Prostate gland (tissue), 2 donors: ENCODE measurements at regions not wholly inside any gene's neighbourhood (a gene's known extent, or its start where the extent isn't known, plus 50 kb on each side); places are given as distances from the start of the nearest gene placed in this dataset.
"Not testable (repeated sequence)": the region's sequence is repeated elsewhere in the genome, so short reads cannot be mapped to it uniquely, and the experiment has no call there.

Experiments
- DNase-seq: peaks from one replicate; pipeline ENCODE4 v3.0.0-alpha.2; 2019; ENCODE audit warnings: low spot score
- H3K27ac ChIP-seq, 2 donors: fragments of 200-600 bp; sonication (generic); 2 replicates each; pipeline ENCODE4 v1.5.1; 2017 to 2019
- H3K27me3 ChIP-seq: fragments of 200-600 bp; sonication (generic); replicated peaks from 2 replicates; pipeline ENCODE4 v1.5.1; 2019; ENCODE audit not compliant: insufficient read depth
- H3K36me3 ChIP-seq, 2 donors: fragments of 200-600 bp; sonication (generic); 1 replicate in 1 of 2; 2 replicates in 1 of 2; pipeline versions ENCODE4 v1.5.1 to v1.8.1; 2017 to 2019
- H3K4me1 ChIP-seq: fragments of 200-600 bp; sonication (generic); replicated peaks from 2 replicates; pipeline ENCODE4 v1.5.1; 2019
- H3K4me3 ChIP-seq, 2 donors: fragments of 200-600 bp; sonication (generic); 2 replicates each; pipeline ENCODE4 v1.5.1; 2017 to 2019
- H3K9me3 ChIP-seq: fragments of 200-600 bp; sonication (generic); 2 replicates; pipeline ENCODE4 v1.5.1; 2017
- CTCF ChIP-seq, 4 experiments: fragments of 200-600 bp in 2 of 4; fragments of 450-650 bp in 2 of 4; sonication (generic) in 2 of 4; IDR thresholded peaks; 1 replicate in 3 of 4; 2 replicates in 1 of 4; pipeline ENCODE4 v1.5.1; 2016 to 2019; ENCODE audit warnings: antibody characterized with exemption in 4 of 4, mild to moderate bottlenecking in 2 of 4, moderate library complexity in 2 of 4
- POLR2A ChIP-seq: fragments of 450-650 bp; IDR thresholded peaks from one replicate; pipeline ENCODE4 v1.6.1; 2016; ENCODE audit warnings: antibody characterized with exemption, mild to moderate bottlenecking
- POLR2AphosphoS5 ChIP-seq: sonication (generic); formaldehyde crosslinking; IDR thresholded peaks from one replicate; pipeline ENCODE4 v1.6.1; 2017; ENCODE audit warnings: antibody characterized with exemption
- WGBS: methylation state at CpG from one replicate; pipeline ENCODE4 v1.1.5; 2018; 5-methylcytosine and 5-hydroxymethylcytosine counted together
- intact Hi-C: fragments of 100-400 bp; cut with DNase I; formaldehyde crosslinking; loops from one replicate; pipeline ENCODE4 v1.14.2; 2022

DNA sequence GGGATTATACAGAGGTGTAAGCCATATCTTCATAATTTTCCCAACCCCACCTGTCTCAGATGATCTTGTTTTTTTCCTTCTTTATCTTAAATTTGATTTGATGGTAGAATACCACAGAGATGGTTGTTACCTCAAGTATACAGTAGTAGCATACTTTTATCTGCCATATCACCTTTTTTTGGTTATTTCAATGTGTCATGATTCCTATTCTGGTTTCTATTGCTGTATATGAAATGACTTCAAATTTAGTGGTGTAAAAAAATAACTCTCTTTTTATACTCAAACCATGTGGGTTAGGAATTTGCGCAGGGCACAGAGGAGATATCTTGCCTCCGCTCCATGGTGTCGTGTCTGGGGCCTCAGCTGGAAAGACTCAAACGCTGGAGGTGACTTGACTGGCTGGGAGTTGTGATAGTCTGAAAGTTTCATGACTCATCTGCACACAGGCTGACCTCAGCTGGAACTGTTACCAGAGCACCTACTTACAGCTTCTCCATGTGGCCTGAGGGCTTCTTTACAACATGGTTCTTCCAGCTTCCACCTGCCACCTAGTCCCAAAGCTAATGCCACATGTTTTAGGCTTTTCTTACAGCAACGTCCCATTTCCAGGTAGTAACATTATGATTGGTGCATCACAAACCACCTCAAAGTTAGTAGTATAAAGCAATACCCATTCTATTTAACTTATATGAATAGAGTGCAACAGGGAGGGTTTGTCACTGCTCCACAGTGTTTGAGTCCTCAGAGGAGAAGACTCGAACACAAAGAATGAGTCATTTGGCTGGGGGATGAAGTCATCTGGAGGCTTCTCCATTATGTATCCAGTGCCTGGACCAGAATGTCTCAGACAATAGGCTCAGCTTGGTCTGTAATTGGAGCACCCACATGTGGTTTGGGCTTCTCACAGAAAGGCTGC, 82.3 kb upstream of the XPO1 start:
- no peak overlapping the region for H3K4me3 ChIP-seq
- H3K27ac ChIP-seq = no peak overlapping the region
- no peak for DNase-seq
- H3K27me3 ChIP-seq = no peaks in the 10 kb centered on the region
- intact Hi-C loops = no loop called here
- WGBS = 68% methylated on average over 6 of the region's 6 CpGs
- TF ChIP-seq CTCF (IDR thresholded peaks at IDR 0.05) (no peak), POLR2A (no peak), POLR2AphosphoS5 (no peak)
- H3K4me1 ChIP-seq = no peaks in the 10 kb centered on the region
- H3K36me3 ChIP-seq = no peaks in the 10 kb centered on the region
- H3K9me3 ChIP-seq = no peaks in the 10 kb centered on the region

- Histone ChIP-seq H3K4me1 (no peaks in the 10 kb centered on the region), H3K9me3 (no peaks in the 10 kb centered on the region), H3K36me3 (no peaks in the 10 kb centered on the region), H3K4me3 (no peak overlapping the region), H3K27me3 (no peaks in the 10 kb centered on the region), H3K27ac (no peak overlapping the region)
- intact Hi-C loops = no loop called here
- no peak for TF ChIP-seq POLR2AphosphoS5
- TF ChIP-seq CTCF (IDR thresholded peaks at IDR 0.05) = no peak
- TF ChIP-seq POLR2A = no peak
- DNase-seq = no peak
- 89% methylated on average over 5 of the region's 5 CpGs for WGBS
These were observed 81.4 kb upstream of the XPO1 start for GRCh38 chr2:61619561-61619960.

DNA sequence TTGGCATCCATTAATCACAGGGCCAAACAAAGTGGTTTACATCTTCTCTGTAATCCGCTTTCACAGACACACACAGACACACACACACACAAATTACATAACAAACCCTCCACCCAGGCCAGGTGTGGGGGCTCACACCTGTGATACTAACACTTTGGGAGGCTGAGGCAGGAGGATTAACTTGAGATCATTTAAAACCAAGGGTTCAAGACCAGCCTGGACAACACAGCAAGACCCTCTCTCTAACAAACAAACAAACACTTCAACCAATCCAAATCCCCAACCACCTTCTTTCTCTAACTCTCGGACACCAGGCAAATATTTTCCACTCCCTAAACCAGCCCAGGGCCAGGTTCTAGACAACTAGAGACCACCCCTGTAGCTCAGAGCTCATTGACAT, 79.5 kb upstream of the XPO1 start:
- DNase-seq = no peak

DNA sequence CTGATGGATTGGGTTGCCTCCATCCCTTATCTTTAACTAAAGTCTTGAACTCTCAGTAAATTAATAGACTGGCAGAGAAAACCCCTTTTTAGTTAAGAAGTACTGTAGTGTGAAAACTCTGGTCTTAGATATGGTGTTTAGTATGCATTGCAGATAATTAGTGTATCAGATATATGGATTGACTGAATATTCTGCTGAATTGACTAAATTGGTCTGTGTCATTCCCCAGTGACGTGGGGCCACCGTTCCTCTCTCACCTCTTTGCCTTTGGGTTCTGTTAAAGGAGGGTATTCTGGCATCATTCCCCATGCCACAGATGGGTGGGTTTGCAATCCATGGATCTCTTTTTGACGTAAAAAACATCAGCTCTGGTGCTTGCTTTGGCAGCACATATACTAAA, 67.1 kb upstream of the XPO1 start:
- H3K27me3 ChIP-seq = no peaks in the 10 kb centered on the region
- no peak overlapping the region for H3K4me3 ChIP-seq
- no peak overlapping the region for H3K27ac ChIP-seq
- H3K36me3 ChIP-seq = no peaks in the 10 kb centered on the region
- 91% methylated on average over 3 of the region's 3 CpGs for WGBS
- no peaks in the 10 kb centered on the region for H3K4me1 ChIP-seq
- H3K9me3 ChIP-seq = no peaks in the 10 kb centered on the region
- intact Hi-C loops = no loop called here
- no peak for TF ChIP-seq POLR2AphosphoS5
- DNase-seq = no peak

More for the DNA sequence above, 79.5 kb upstream of the XPO1 start:
- no peaks in the 10 kb centered on the region for H3K9me3 ChIP-seq
- H3K27me3 ChIP-seq = no peaks in the 10 kb centered on the region
- H3K27ac ChIP-seq = no peak overlapping the region
- intact Hi-C loops = no loop called here
- 97% methylated on average over 2 of the region's 2 CpGs for WGBS
- no peak overlapping the region for H3K4me3 ChIP-seq
- no peaks in the 10 kb centered on the region for H3K36me3 ChIP-seq
- TF ChIP-seq POLR2A = no peak
- no peak for TF ChIP-seq POLR2AphosphoS5
- no peak for TF ChIP-seq CTCF (IDR thresholded peaks at IDR 0.05)
- H3K4me1 ChIP-seq = no peaks in the 10 kb centered on the region

DNA sequence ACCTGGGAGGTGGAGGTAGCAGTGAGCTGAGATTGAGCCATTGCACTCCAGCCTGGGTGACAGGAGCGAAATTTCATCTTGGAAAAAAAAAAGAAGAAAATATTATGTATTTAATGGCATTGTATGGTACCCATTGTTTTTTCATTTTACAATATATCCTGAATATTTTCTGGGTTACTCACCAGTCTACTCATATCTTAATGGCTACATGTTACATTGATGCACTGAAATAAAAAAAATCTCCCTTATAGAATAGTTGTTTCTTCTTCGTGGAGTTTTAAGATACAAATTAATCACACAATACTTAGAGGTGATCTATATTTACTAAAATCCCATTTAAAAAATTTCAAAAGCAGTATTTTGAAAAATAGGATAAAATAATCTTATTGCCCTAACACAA, 66.3 kb upstream of the XPO1 start:
- Histone ChIP-seq H3K27ac (no peak overlapping the region), H3K9me3 (no peaks in the 10 kb centered on the region), H3K4me1 (no peaks in the 10 kb centered on the region), H3K27me3 (no peaks in the 10 kb centered on the region), H3K36me3 (no peaks in the 10 kb centered on the region), H3K4me3 (no peak overlapping the region)
- no peak for DNase-seq
- intact Hi-C loops = no loop called here
- 84% methylated on average over 2 of the region's 2 CpGs for WGBS
- TF ChIP-seq POLR2AphosphoS5 (no peak), CTCF (IDR thresholded peaks at IDR 0.05) (no peak), POLR2A (no peak)

GRCh38 chr2:61598515-61599156, 60.5 kb upstream of the XPO1 start:
- WGBS = 91% methylated on average over 7 of the region's 7 CpGs
- DNase-seq, H3K27ac ChIP-seq, H3K27me3 ChIP-seq, H3K9me3 ChIP-seq, H3K4me1 ChIP-seq, intact Hi-C loops, H3K4me3 ChIP-seq, H3K36me3 ChIP-seq: not testable (repeated sequence)
